ENCODE measurements at regions not wholly inside any gene's neighbourhood (a gene's known extent, or its start where the extent isn't known, plus 50 kb on each side); places are given as distances from the start of the nearest gene placed in this dataset.

GRCh38 chr6:63503199-63503598 is 69.1 kb upstream of the LOC128125822 start:
- Histone ChIP-seq H3K9me3 (ENCODE audit: control insufficient read depth, insufficient read depth, low read depth, low read length) (no peaks in the 10 kb centered on the region), H2AFZ (ENCODE audit: low read length) (no peak overlapping the region), H3K27ac (ENCODE audit: insufficient read depth, low read length) (no peak overlapping the region), H3K4me1 (ENCODE audit: control insufficient read depth, extremely low read depth, insufficient read depth, low read length) (no peaks in the 10 kb centered on the region), H3K36me3 (ENCODE audit: control insufficient read depth, insufficient read depth, low read length) (no peaks in the 10 kb centered on the region), H3K4me3 (replicated peaks in 1 of 4; ENCODE audit: control extremely low read depth in 1 of 4, insufficient read depth in 1 of 4, low read depth in 3 of 4, low read length in 4 of 4) (no peak overlapping the region), H3K27me3 (ENCODE audit: control insufficient read depth, insufficient read depth, low read length) (no peaks in the 10 kb centered on the region), H3K79me2 (ENCODE audit: control insufficient read depth, insufficient read depth, low read length) (no peaks in the 10 kb centered on the region), H3K9ac (ENCODE audit: insufficient read depth, low read length) (no peak overlapping the region), H3K4me2 (ENCODE audit: extremely low read depth, insufficient read depth, low read length) (no peak overlapping the region), H4K20me1 (ENCODE audit: control insufficient read depth, extremely low read depth, insufficient read depth, low read length) (no peaks in the 10 kb centered on the region)
- DNase-seq (ENCODE audit: low read depth in 2 of 2) = no peak
- TF ChIP-seq EZH2 (IDR thresholded peaks at IDR 0.05; ENCODE audit: low read length, missing control alignments) (no peak), CTCF (conservative IDR thresholded peaks at IDR 0.05 in 1 of 2, IDR thresholded peaks at IDR 0.05 in 1 of 2; ENCODE audit: low read depth in 1 of 2, low read length in 2 of 2) (no peak)

- H3K4me1 ChIP-seq (ENCODE audit: control insufficient read depth, extremely low read depth, insufficient read depth, low read length) = no peaks in the 10 kb centered on the region
- H2AFZ ChIP-seq (ENCODE audit: low read length) = no peak overlapping the region
- no peaks in the 10 kb centered on the region for H3K9me3 ChIP-seq (ENCODE audit: control insufficient read depth, insufficient read depth, low read depth, low read length)
- H3K36me3 ChIP-seq (ENCODE audit: control insufficient read depth, insufficient read depth, low read length) = no peaks in the 10 kb centered on the region
- H3K4me2 ChIP-seq (ENCODE audit: extremely low read depth, insufficient read depth, low read length) = no peak overlapping the region
- DNase-seq (ENCODE audit: low read depth in 2 of 2) = no peak
- TF ChIP-seq EZH2 (IDR thresholded peaks at IDR 0.05; ENCODE audit: low read length, missing control alignments) (no peak), CTCF (conservative IDR thresholded peaks at IDR 0.05 in 1 of 2, IDR thresholded peaks at IDR 0.05 in 1 of 2; ENCODE audit: low read depth in 1 of 2, low read length in 2 of 2) (no peak)
- no peaks in the 10 kb centered on the region for H3K79me2 ChIP-seq (ENCODE audit: control insufficient read depth, insufficient read depth, low read length)
- H3K27me3 ChIP-seq (ENCODE audit: control insufficient read depth, insufficient read depth, low read length) = no peaks in the 10 kb centered on the region
- H3K4me3 ChIP-seq (replicated peaks in 1 of 4; ENCODE audit: control extremely low read depth in 1 of 4, insufficient read depth in 1 of 4, low read depth in 3 of 4, low read length in 4 of 4) = no peak overlapping the region
- H3K27ac ChIP-seq (ENCODE audit: insufficient read depth, low read length) = no peak overlapping the region
- H3K9ac ChIP-seq (ENCODE audit: insufficient read depth, low read length) = no peak overlapping the region
- no peaks in the 10 kb centered on the region for H4K20me1 ChIP-seq (ENCODE audit: control insufficient read depth, extremely low read depth, insufficient read depth, low read length)
Measured at GRCh38 chr6:63504777-63505384, 67.4 kb upstream of the LOC128125822 start.

- Histone ChIP-seq H3K9me3 (ENCODE audit: control insufficient read depth, insufficient read depth, low read depth, low read length) (no peaks in the 10 kb centered on the region), H3K36me3 (ENCODE audit: control insufficient read depth, insufficient read depth, low read length) (no peaks in the 10 kb centered on the region), H3K79me2 (ENCODE audit: control insufficient read depth, insufficient read depth, low read length) (no peaks in the 10 kb centered on the region), H3K9ac (ENCODE audit: insufficient read depth, low read length) (no peak overlapping the region), H2AFZ (ENCODE audit: low read length) (no peak overlapping the region), H3K4me1 (ENCODE audit: control insufficient read depth, extremely low read depth, insufficient read depth, low read length) (no peaks in the 10 kb centered on the region), H4K20me1 (ENCODE audit: control insufficient read depth, extremely low read depth, insufficient read depth, low read length) (no peaks in the 10 kb centered on the region), H3K4me2 (ENCODE audit: extremely low read depth, insufficient read depth, low read length) (no peak overlapping the region), H3K4me3 (replicated peaks in 1 of 4; ENCODE audit: control extremely low read depth in 1 of 4, insufficient read depth in 1 of 4, low read depth in 3 of 4, low read length in 4 of 4) (no peak overlapping the region), H3K27me3 (ENCODE audit: control insufficient read depth, insufficient read depth, low read length) (no peaks in the 10 kb centered on the region), H3K27ac (ENCODE audit: insufficient read depth, low read length) (no peak overlapping the region)
- TF ChIP-seq EZH2 (IDR thresholded peaks at IDR 0.05; ENCODE audit: low read length, missing control alignments) (no peak), CTCF (conservative IDR thresholded peaks at IDR 0.05 in 1 of 2, IDR thresholded peaks at IDR 0.05 in 1 of 2; ENCODE audit: low read depth in 1 of 2, low read length in 2 of 2) (no peak)
- DNase-seq (ENCODE audit: low read depth in 2 of 2) = no peak
Measured at GRCh38 chr6:63507096-63507495, 65.2 kb upstream of the LOC128125822 start.
